GM23338 (cell line): ENCODE measurements at regions not wholly inside any gene's neighbourhood (a gene's known extent, or its start where the extent isn't known, plus 50 kb on each side); places are given as distances from the start of the nearest gene placed in this dataset.

Source experiments
- CTCF ChIP-seq, 2 experiments: fragments of 200-600 bp in 1 of 2; sonication (generic) in 1 of 2; conservative IDR thresholded peaks; 2 replicates each; pipeline versions ENCODE4 v1.5.1 to v1.6.1; 2016 to 2017; ENCODE audit warnings: antibody characterized with exemption in 2 of 2, low read depth in 2 of 2, mild to moderate bottlenecking in 2 of 2, moderate library complexity in 1 of 2
- EZH2 ChIP-seq: fragments of 200-600 bp; sonication (generic); IDR thresholded peaks from one replicate; pipeline ENCODE4 v1.8.0; 2017; ENCODE audit warnings: antibody characterized with exemption, mild to moderate bottlenecking, low read depth; ENCODE audit not compliant: unreplicated experiment
- POLR2AphosphoS5 ChIP-seq: IDR thresholded peaks from 2 replicates; pipeline ENCODE4 v1.6.1; 2016; ENCODE audit warnings: antibody characterized with exemption, low read depth
- ZNF331 ChIP-seq: fragments of 250-450 bp; sonication (Bioruptor Pico); IDR thresholded peaks from 2 replicates; pipeline ENCODE4 v1.5.0; 2020; ENCODE audit warnings: low read depth, mild to moderate bottlenecking, moderate library complexity

GRCh38 chr21:23093259-23093658 is 2095.1 kb downstream of the NCAM2 start:
- TF ChIP-seq POLR2AphosphoS5, result no peak
- no peak for TF ChIP-seq CTCF (conservative IDR thresholded peaks at IDR 0.05; ENCODE audit: low read depth in 2 of 2)
- no peak for TF ChIP-seq EZH2
- TF ChIP-seq ZNF331 (CRISPR knock-in tag), result no peak
